ENCODE measurements at regions not wholly inside any gene's neighbourhood (a gene's known extent, or its start where the extent isn't known, plus 50 kb on each side); places are given as distances from the start of the nearest gene placed in this dataset.

DNA sequence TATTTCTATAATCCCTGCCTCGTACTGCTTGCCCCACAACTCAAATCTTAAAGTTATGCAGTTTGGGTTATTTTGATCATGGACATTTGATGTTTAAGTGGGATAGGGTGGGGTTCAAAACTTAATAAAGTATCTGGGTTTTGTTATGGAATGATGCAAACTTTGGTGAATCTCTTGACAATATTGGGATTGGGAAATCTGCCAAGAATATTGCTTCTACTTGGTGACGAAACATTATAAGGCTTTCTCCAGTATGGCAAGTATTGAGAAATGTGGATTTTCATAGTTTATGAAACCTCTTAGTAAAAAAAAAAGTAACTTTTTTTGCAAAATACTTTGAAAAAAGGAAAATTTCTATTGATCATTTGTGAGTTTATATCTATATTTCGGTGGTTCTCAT is 130.8 kb upstream of the SFRP2 start:
- no peak overlapping the region for H2AK5ac ChIP-seq (ENCODE audit: insufficient read length, low read length)
- H4K20me1 ChIP-seq (ENCODE audit: control insufficient read depth, insufficient read depth, insufficient read length): no peaks in the 10 kb centered on the region
- H3T11ph ChIP-seq (ENCODE audit: low read length): no peak overlapping the region
- H3K79me1 ChIP-seq (ENCODE audit: insufficient read depth, low read depth, low read length, poor library complexity, severe bottlenecking): no peaks in the 10 kb centered on the region
- no peak overlapping the region for H3K23ac ChIP-seq (ENCODE audit: insufficient read length, low read depth, low read length)
- TF ChIP-seq, protein P1, sequence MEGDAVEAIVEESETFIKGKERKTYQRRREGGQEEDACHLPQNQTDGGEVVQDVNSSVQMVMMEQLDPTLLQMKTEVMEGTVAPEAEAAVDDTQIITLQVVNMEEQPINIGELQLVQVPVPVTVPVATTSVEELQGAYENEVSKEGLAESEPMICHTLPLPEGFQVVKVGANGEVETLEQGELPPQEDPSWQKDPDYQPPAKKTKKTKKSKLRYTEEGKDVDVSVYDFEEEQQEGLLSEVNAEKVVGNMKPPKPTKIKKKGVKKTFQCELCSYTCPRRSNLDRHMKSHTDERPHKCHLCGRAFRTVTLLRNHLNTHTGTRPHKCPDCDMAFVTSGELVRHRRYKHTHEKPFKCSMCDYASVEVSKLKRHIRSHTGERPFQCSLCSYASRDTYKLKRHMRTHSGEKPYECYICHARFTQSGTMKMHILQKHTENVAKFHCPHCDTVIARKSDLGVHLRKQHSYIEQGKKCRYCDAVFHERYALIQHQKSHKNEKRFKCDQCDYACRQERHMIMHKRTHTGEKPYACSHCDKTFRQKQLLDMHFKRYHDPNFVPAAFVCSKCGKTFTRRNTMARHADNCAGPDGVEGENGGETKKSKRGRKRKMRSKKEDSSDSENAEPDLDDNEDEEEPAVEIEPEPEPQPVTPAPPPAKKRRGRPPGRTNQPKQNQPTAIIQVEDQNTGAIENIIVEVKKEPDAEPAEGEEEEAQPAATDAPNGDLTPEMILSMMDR (conservative IDR thresholded peaks at IDR 0.05): no peak
- no peaks in the 10 kb centered on the region for H3K27me3 ChIP-seq (ENCODE audit: insufficient read depth, low read length)
- Mint-ChIP-seq H3K36me3 (ENCODE audit: insufficient read depth in 1 of 3, low read depth in 3 of 3) (no peaks in the 10 kb centered on the region), H3K27me3 (ENCODE audit: low read depth) (no peaks in the 10 kb centered on the region), H3K27ac (no peak overlapping the region), H3K4me1 (no peaks in the 10 kb centered on the region), H3K9me3 (no peaks in the 10 kb centered on the region), H3K4me3 (no peak overlapping the region)
- no peak overlapping the region for H4K5ac ChIP-seq (ENCODE audit: insufficient read length, low read depth, low read length)
- H2AFZ ChIP-seq (ENCODE audit: low read length): no peak overlapping the region
- H2BK12ac ChIP-seq (ENCODE audit: insufficient read length, low read depth, low read length): no peak overlapping the region
- H3K27ac ChIP-seq (ENCODE audit: insufficient read length, low read depth, low read length): no peak overlapping the region
- H3K4ac ChIP-seq (ENCODE audit: low read depth, low read length): no peak overlapping the region
- no peaks in the 10 kb centered on the region for H3K23me2 ChIP-seq (ENCODE audit: insufficient read length, low read depth, low read length, poor library complexity, severe bottlenecking)
- H4K91ac ChIP-seq (ENCODE audit: insufficient read length, low read depth, low read length): no peak overlapping the region
- no peaks in the 10 kb centered on the region for H3K4me1 ChIP-seq (ENCODE audit: insufficient read depth, low read length)
- no peak overlapping the region for H3K4me2 ChIP-seq (ENCODE audit: insufficient read depth, insufficient read length, low read length)
- no peak overlapping the region for H2BK15ac ChIP-seq (ENCODE audit: low read depth, low read length)
- DNase-seq: no peak
- no peak overlapping the region for H3K9ac ChIP-seq (ENCODE audit: extremely low read depth, insufficient read length, low read length)
- no peak overlapping the region for H3K56ac ChIP-seq (ENCODE audit: insufficient read length, low read depth, low read length)
- H3K18ac ChIP-seq (ENCODE audit: insufficient read length, low read depth, low read length): no peak overlapping the region
- no CpG with 5 or more reads among the region's 3 CpGs for WGBS (ENCODE audit: extremely low coverage, insufficient read length, low lambda C conversion rate)
- H2BK5ac ChIP-seq (ENCODE audit: insufficient read length, low read length): no peak overlapping the region
- no peak overlapping the region for H4K8ac ChIP-seq (replicated peaks; ENCODE audit: insufficient read length, low read depth, low read length)
- no peak overlapping the region for H3K14ac ChIP-seq (ENCODE audit: insufficient read depth, low read length)
- H3K79me2 ChIP-seq (ENCODE audit: insufficient read depth, low read length): no peaks in the 10 kb centered on the region
- H3K9me3 ChIP-seq (ENCODE audit: control insufficient read depth, low read depth, low read length): no peaks in the 10 kb centered on the region
- H2BK20ac ChIP-seq (ENCODE audit: low read depth, low read length, poor library complexity, severe bottlenecking): no peak overlapping the region
- H2BK120ac ChIP-seq (ENCODE audit: low read depth, low read length, poor library complexity, severe bottlenecking): no peak overlapping the region

Data from H9 (cell line).